HG03378 (cell line): ENCODE measurements at regions not wholly inside any gene's neighbourhood (a gene's known extent, or its start where the extent isn't known, plus 50 kb on each side); places are given as distances from the start of the nearest gene placed in this dataset.
"Not testable (repeated sequence)": the region's sequence is repeated elsewhere in the genome, so short reads cannot be mapped to it uniquely, and the experiment has no call there.

Experiments used
- ATAC-seq: cut with Tn5 transposase; IDR thresholded peaks from one replicate; pipeline ENCODE4 v1.9.1; 2021; ENCODE audit warnings: mild to moderate bottlenecking, moderate library complexity; ENCODE audit not compliant: unreplicated experiment

GRCh38 chr5:145025775-145026174 lies 809.4 kb downstream of the PRELID2 start:
- ATAC-seq, result no peak

- ATAC-seq, result no peak
Observed at GRCh38 chr5:145015146-145015545, 820.0 kb downstream of the PRELID2 start.

GRCh38 chr5:145014109-145014508 lies 821.0 kb downstream of the PRELID2 start:
- ATAC-seq, result no peak

- no peak for ATAC-seq
Observed at GRCh38 chr5:145010834-145011233, 824.3 kb downstream of the PRELID2 start.

- no peak for ATAC-seq
Observed at GRCh38 chr5:145008876-145009530, 826.1 kb downstream of the PRELID2 start.

- not testable (repeated sequence) for ATAC-seq
Observed at GRCh38 chr5:144994356-144994755, 823.7 kb downstream of the KCTD16 start.

- ATAC-seq, result no peak
Observed at GRCh38 chr5:144983101-144983500, 812.4 kb downstream of the KCTD16 start.

GRCh38 chr5:144979516-144980264 lies 809.0 kb downstream of the KCTD16 start:
- ATAC-seq, result no peak

- ATAC-seq, result no peak
Observed at GRCh38 chr5:144972317-144972716, 801.6 kb downstream of the KCTD16 start.

GRCh38 chr5:144971108-144971850 lies 800.6 kb downstream of the KCTD16 start:
- no peak for ATAC-seq

GRCh38 chr5:144960296-144960695 lies 789.6 kb downstream of the KCTD16 start:
- no peak for ATAC-seq

GRCh38 chr5:144958002-144958401 lies 787.3 kb downstream of the KCTD16 start:
- no peak for ATAC-seq

GRCh38 chr5:144950996-144951395 lies 780.3 kb downstream of the KCTD16 start:
- no peak for ATAC-seq

- ATAC-seq, result no peak
Observed at GRCh38 chr5:144947023-144947422, 776.4 kb downstream of the KCTD16 start.

GRCh38 chr5:144945503-144945902 lies 774.8 kb downstream of the KCTD16 start:
- no peak for ATAC-seq

GRCh38 chr5:144944936-144945335 lies 774.3 kb downstream of the KCTD16 start:
- no peak for ATAC-seq

GRCh38 chr5:144941004-144941403 lies 770.3 kb downstream of the KCTD16 start:
- no peak for ATAC-seq

GRCh38 chr5:144918371-144918770 lies 747.7 kb downstream of the KCTD16 start:
- ATAC-seq, result no peak

GRCh38 chr5:144915452-144915851 lies 744.8 kb downstream of the KCTD16 start:
- no peak for ATAC-seq

GRCh38 chr5:144913661-144914060 lies 743.0 kb downstream of the KCTD16 start:
- ATAC-seq, result no peak

GRCh38 chr5:144896473-144896872 lies 725.8 kb downstream of the KCTD16 start:
- no peak for ATAC-seq

- ATAC-seq, result no peak
Observed at GRCh38 chr5:144886668-144887067, 716.0 kb downstream of the KCTD16 start.
